AG04450 (cell line): ENCODE measurements at regions not wholly inside any gene's neighbourhood (a gene's known extent, or its start where the extent isn't known, plus 50 kb on each side); places are given as distances from the start of the nearest gene placed in this dataset.

Experiments used
- CTCF ChIA-PET: fragments of 300-600, 350-600 bp; formaldehyde crosslinking; extraction: SDS; loops from one replicate; lab custom pipeline; 2022; ENCODE audit warnings: antibody characterized with exemption, inconsistent platforms; lab: Charles Lee
- POLR2A ChIA-PET: fragments of 350-600 bp; formaldehyde crosslinking; extraction: SDS; loops from one replicate; lab custom pipeline; 2021; ENCODE audit warnings: antibody characterized with exemption, inconsistent platforms; lab: Yijun Ruan, JAX
- DNase-seq: peaks from one replicate; pipeline ENCODE4 v3.0.0-alpha.2; 2011; ENCODE audit warnings: low read depth, low spot score
- H3K27ac ChIP-seq: one replicate; pipeline ENCODE4 v1.5.1; 2012; ENCODE audit warnings: low read depth, low read length, control low read depth
- H3K27me3 ChIP-seq: one replicate; pipeline ENCODE4 v1.6.0; 2012; ENCODE audit warnings: low read length; ENCODE audit not compliant: control insufficient read depth, insufficient read depth
- H3K4me3 ChIP-seq: 2 replicates; pipeline ENCODE4 v1.5.1; 2011; ENCODE audit warnings: mild to moderate bottlenecking, low read depth, low read length, control low read depth
- H3K9me3 ChIP-seq: 2 replicates; pipeline ENCODE4 v1.5.1; 2012; ENCODE audit warnings: low read length; ENCODE audit not compliant: control insufficient read depth, insufficient read depth
- TF ChIP-seq, protein P1 (sequence below): IDR thresholded peaks from 2 replicates; pipeline ENCODE4 v1.5.1; 2011; ENCODE audit warnings: low read depth, low read length, control low read depth, inconsistent platforms

- H3K27me3 ChIP-seq = no peaks in the 10 kb centered on the region
- ChIA-PET POLR2A (no interaction called here), CTCF (no interaction called here)
- TF ChIP-seq, protein P1, sequence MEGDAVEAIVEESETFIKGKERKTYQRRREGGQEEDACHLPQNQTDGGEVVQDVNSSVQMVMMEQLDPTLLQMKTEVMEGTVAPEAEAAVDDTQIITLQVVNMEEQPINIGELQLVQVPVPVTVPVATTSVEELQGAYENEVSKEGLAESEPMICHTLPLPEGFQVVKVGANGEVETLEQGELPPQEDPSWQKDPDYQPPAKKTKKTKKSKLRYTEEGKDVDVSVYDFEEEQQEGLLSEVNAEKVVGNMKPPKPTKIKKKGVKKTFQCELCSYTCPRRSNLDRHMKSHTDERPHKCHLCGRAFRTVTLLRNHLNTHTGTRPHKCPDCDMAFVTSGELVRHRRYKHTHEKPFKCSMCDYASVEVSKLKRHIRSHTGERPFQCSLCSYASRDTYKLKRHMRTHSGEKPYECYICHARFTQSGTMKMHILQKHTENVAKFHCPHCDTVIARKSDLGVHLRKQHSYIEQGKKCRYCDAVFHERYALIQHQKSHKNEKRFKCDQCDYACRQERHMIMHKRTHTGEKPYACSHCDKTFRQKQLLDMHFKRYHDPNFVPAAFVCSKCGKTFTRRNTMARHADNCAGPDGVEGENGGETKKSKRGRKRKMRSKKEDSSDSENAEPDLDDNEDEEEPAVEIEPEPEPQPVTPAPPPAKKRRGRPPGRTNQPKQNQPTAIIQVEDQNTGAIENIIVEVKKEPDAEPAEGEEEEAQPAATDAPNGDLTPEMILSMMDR = no peak
- DNase-seq = no peak
- no peaks in the 10 kb centered on the region for H3K9me3 ChIP-seq
- no peak overlapping the region for H3K27ac ChIP-seq
- H3K4me3 ChIP-seq = no peak overlapping the region
These were observed 906.0 kb downstream of the ADGRL2 start for GRCh38 chr1:82706741-82707140.

- no peak overlapping the region for H3K4me3 ChIP-seq
- POLR2A ChIA-PET = no interaction called here
- H3K9me3 ChIP-seq = no peaks in the 10 kb centered on the region
- H3K27me3 ChIP-seq = no peaks in the 10 kb centered on the region
- CTCF ChIA-PET = no interaction called here
- no peak for DNase-seq
- no peak overlapping the region for H3K27ac ChIP-seq
- TF ChIP-seq, protein P1 = no peak
These were observed 904.2 kb downstream of the ADGRL2 start for GRCh38 chr1:82704966-82705365.

GRCh38 chr1:82704393-82704792 is 903.7 kb downstream of the ADGRL2 start:
- H3K27me3 ChIP-seq = no peaks in the 10 kb centered on the region
- DNase-seq = no peak
- H3K4me3 ChIP-seq = no peak overlapping the region
- TF ChIP-seq, protein P1 = no peak
- H3K27ac ChIP-seq = no peak overlapping the region
- CTCF ChIA-PET = no interaction called here
- H3K9me3 ChIP-seq = no peaks in the 10 kb centered on the region
- POLR2A ChIA-PET = no interaction called here

DNA sequence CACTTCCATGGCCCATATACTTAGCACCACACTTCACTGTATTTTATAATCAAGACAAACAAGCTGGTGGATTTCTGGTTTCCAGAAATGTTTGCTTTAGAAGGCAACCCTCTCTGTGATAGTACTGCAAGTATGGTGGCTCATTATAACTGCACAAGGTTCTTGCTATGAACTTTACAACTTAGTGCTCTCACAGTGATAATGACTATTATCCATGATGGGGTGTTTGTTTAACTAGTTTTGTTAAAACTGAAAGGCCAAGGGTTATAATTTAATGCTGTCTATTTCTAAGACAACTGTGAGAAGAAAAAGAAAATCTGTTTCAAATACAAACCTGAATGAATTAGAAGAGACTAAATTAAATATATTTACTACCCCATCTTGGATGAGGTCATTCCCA is 903.2 kb downstream of the ADGRL2 start:
- H3K4me3 ChIP-seq = no peak overlapping the region
- H3K27ac ChIP-seq = no peak overlapping the region
- POLR2A ChIA-PET = no interaction called here
- DNase-seq = no peak
- CTCF ChIA-PET = no interaction called here
- no peaks in the 10 kb centered on the region for H3K27me3 ChIP-seq
- TF ChIP-seq, protein P1 = no peak
- H3K9me3 ChIP-seq = no peaks in the 10 kb centered on the region

GRCh38 chr1:82700476-82700875 is 899.7 kb downstream of the ADGRL2 start:
- ChIA-PET CTCF (no interaction called here), POLR2A (no interaction called here)
- H3K4me3 ChIP-seq = no peak overlapping the region
- no peak for DNase-seq
- no peaks in the 10 kb centered on the region for H3K9me3 ChIP-seq
- TF ChIP-seq, protein P1 = no peak
- no peak overlapping the region for H3K27ac ChIP-seq
- no peaks in the 10 kb centered on the region for H3K27me3 ChIP-seq
